HG02763 (cell line): ENCODE measurements at regions not wholly inside any gene's neighbourhood (a gene's known extent, or its start where the extent isn't known, plus 50 kb on each side); places are given as distances from the start of the nearest gene placed in this dataset.

Experiments used
- ATAC-seq: cut with Tn5 transposase; IDR thresholded peaks from one replicate; pipeline ENCODE4 v1.9.1; 2021; ENCODE audit warnings: mild to moderate bottlenecking, moderate library complexity; ENCODE audit not compliant: unreplicated experiment

- ATAC-seq: no peak
Observed at GRCh38 chr9:31065691-31066090, 1318.8 kb upstream of the ACO1 start.

GRCh38 chr9:31067418-31067817 is 1317.0 kb upstream of the ACO1 start:
- no peak for ATAC-seq

GRCh38 chr9:31071606-31072286 is 1312.7 kb upstream of the ACO1 start:
- ATAC-seq: no peak

- no peak for ATAC-seq
Observed at GRCh38 chr9:31078175-31078574, 1306.3 kb upstream of the ACO1 start.

- ATAC-seq: no peak
Observed at GRCh38 chr9:31084350-31084749, 1300.1 kb upstream of the ACO1 start.

GRCh38 chr9:31089549-31090221 is 1294.8 kb upstream of the ACO1 start:
- no peak for ATAC-seq

- no peak for ATAC-seq
Observed at GRCh38 chr9:31100311-31100710, 1284.1 kb upstream of the ACO1 start.

- ATAC-seq: no peak
Observed at GRCh38 chr9:31103836-31104235, 1280.6 kb upstream of the ACO1 start.

- no peak for ATAC-seq
Observed at GRCh38 chr9:31104249-31104648, 1280.2 kb upstream of the ACO1 start.

- ATAC-seq: no peak
Observed at GRCh38 chr9:31112491-31112890, 1272.0 kb upstream of the ACO1 start.

- no peak for ATAC-seq
Observed at GRCh38 chr9:31114346-31114745, 1270.1 kb upstream of the ACO1 start.

- peak; percentile 80 for ATAC-seq
Observed at GRCh38 chr9:31119890-31120454, 1264.5 kb upstream of the ACO1 start.

- ATAC-seq: no peak
Observed at GRCh38 chr9:31124389-31124788, 1260.1 kb upstream of the ACO1 start.

- no peak for ATAC-seq
Observed at GRCh38 chr9:31135567-31135966, 1248.9 kb upstream of the ACO1 start.

- ATAC-seq: no peak
Observed at GRCh38 chr9:31136524-31136923, 1247.9 kb upstream of the ACO1 start.

- ATAC-seq: no peak
Observed at GRCh38 chr9:31137176-31138160, 1247.0 kb upstream of the ACO1 start.

- no peak for ATAC-seq
Observed at GRCh38 chr9:31140316-31140715, 1244.1 kb upstream of the ACO1 start.

GRCh38 chr9:31142456-31142855 is 1242.0 kb upstream of the ACO1 start:
- no peak for ATAC-seq

GRCh38 chr9:31144614-31145013 is 1239.8 kb upstream of the ACO1 start:
- ATAC-seq: no peak

- peak; percentile 97 for ATAC-seq
Observed at GRCh38 chr9:31146485-31147166, 1237.8 kb upstream of the ACO1 start.
